HEK293T (cell line): ENCODE measurements at regions not wholly inside any gene's neighbourhood (a gene's known extent, or its start where the extent isn't known, plus 50 kb on each side); places are given as distances from the start of the nearest gene placed in this dataset.

Source experiments
- BHLHE40 ChIP-seq: fragments of 450-650 bp; IDR thresholded peaks from 2 replicates; pipeline ENCODE4 v1.6.1; 2016; ENCODE audit warnings: mild to moderate bottlenecking, moderate library complexity, borderline replicate concordance
- CTBP1 ChIP-seq: fragments of 450-650 bp; IDR thresholded peaks from 2 replicates; pipeline ENCODE4 v1.6.1; 2016; ENCODE audit warnings: borderline replicate concordance
- ELF4 ChIP-seq: fragments of 450-650 bp; IDR thresholded peaks from 2 replicates; pipeline ENCODE4 v1.6.1; 2017; ENCODE audit warnings: antibody characterized with exemption
- FOXA1 ChIP-seq: fragments of 450-650 bp; IDR thresholded peaks from 2 replicates; pipeline ENCODE4 v1.6.1; 2016; ENCODE audit warnings: mild to moderate bottlenecking
- FOXM1 ChIP-seq: fragments of 450-650 bp; IDR thresholded peaks from 2 replicates; pipeline ENCODE4 v1.6.1; 2017; ENCODE audit warnings: mild to moderate bottlenecking, borderline replicate concordance
- NFRKB ChIP-seq: fragments of 450-650 bp; IDR thresholded peaks from 2 replicates; pipeline ENCODE4 v1.6.1; 2016; ENCODE audit warnings: mild to moderate bottlenecking, moderate library complexity
- SP1 ChIP-seq: fragments of 450-650 bp; IDR thresholded peaks from 2 replicates; pipeline ENCODE4 v1.6.1; 2017

DNA sequence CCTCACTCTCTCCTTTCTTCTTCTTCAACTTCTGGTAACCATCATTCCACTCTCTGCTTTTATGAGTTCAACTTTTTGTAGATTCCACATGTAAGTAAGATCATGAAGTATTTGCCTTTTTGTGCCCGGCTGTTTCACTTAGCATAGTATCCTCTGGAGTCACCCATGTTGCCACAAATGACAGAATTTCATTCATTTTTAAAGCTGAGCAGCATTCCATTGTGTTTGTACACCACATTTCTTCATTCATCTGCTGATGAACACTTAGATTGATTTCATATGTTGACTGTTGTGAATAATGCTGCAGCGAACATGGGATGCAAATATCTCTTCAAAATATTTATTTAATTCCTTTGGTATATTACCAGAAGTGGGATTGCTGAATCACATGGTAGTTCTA is 133.6 kb upstream of the ERBB4 start:
- TF ChIP-seq SP1 (no peak), FOXA1 (no peak), CTBP1 (no peak), BHLHE40 (no peak), FOXM1 (no peak), ELF4 (no peak), NFRKB (no peak)
